Erythroblast (primary cell): ENCODE measurements at regions not wholly inside any gene's neighbourhood (a gene's known extent, or its start where the extent isn't known, plus 50 kb on each side); places are given as distances from the start of the nearest gene placed in this dataset.

ENCODE experiments used
- GATA1 ChIP-seq: IDR thresholded peaks from 2 replicates; pipeline ENCODE4 v1.6.1; 2011; ENCODE audit warnings: low read depth, mild to moderate bottlenecking, control low read depth, low read length, moderate library complexity
- POLR2A ChIP-seq: IDR thresholded peaks from 2 replicates; pipeline ENCODE4 v1.6.1; 2011; ENCODE audit warnings: mild to moderate bottlenecking, low read length

DNA sequence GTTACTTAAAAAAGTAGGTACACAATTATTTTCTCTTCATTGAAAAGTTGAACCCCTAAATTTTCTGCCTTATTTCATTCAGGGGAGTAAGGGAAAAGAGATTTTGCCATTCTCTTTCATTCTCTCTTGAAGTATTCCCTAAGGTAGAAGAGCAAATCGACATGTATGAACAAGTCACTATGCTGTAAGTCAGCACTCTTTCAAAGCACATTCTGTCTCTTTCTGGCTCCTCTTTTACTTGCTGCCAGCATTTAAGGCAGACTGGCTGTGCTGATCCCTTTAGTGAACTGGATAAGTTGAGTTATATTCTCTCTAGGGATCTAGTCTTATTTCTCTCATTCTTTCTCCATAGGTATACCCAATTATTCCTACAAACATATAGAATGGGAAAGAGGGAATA lies 222.3 kb upstream of the ZWINT start:
- TF ChIP-seq POLR2A (no peak), GATA1 (no peak)
